ENCODE measurements at regions not wholly inside any gene's neighbourhood (a gene's known extent, or its start where the extent isn't known, plus 50 kb on each side); places are given as distances from the start of the nearest gene placed in this dataset.
A peak's percentile ranks its signal among the peaks of the same experiment; 100 is the strongest.

DNA sequence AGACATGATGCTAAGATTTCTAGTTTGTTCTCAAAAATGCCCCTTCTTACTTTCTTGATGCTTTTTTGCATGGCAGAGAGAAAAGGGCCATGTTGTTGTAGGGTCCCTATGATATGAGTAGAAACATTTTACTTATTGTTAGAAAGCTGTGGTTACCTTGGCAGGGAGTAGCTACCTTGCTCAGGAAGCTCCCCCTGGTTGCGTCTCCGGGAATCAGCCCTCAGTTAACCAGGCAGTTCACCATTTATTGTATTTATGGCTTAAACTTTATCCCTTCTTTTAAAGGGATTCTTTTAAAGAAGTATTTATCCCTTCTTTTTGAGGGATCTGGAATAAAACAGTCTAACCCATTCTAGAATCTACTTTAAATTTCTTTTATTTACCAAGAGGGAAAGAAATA is 113.9 kb upstream of the PROKR2 start:
- TF ChIP-seq, protein P1, sequence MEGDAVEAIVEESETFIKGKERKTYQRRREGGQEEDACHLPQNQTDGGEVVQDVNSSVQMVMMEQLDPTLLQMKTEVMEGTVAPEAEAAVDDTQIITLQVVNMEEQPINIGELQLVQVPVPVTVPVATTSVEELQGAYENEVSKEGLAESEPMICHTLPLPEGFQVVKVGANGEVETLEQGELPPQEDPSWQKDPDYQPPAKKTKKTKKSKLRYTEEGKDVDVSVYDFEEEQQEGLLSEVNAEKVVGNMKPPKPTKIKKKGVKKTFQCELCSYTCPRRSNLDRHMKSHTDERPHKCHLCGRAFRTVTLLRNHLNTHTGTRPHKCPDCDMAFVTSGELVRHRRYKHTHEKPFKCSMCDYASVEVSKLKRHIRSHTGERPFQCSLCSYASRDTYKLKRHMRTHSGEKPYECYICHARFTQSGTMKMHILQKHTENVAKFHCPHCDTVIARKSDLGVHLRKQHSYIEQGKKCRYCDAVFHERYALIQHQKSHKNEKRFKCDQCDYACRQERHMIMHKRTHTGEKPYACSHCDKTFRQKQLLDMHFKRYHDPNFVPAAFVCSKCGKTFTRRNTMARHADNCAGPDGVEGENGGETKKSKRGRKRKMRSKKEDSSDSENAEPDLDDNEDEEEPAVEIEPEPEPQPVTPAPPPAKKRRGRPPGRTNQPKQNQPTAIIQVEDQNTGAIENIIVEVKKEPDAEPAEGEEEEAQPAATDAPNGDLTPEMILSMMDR (conservative IDR thresholded peaks at IDR 0.05 in 1 of 2, IDR thresholded peaks at IDR 0.05 in 1 of 2; ENCODE audit: extremely low read depth in 1 of 2, insufficient read depth in 1 of 2, low read depth in 1 of 2, low read length in 2 of 2): peak in 1 of 2 donors; percentile 9
- no peak for TF ChIP-seq EZH2 (IDR thresholded peaks at IDR 0.05; ENCODE audit: borderline replicate concordance, low read length)
